GM20000 (cell line): ENCODE measurements at regions not wholly inside any gene's neighbourhood (a gene's known extent, or its start where the extent isn't known, plus 50 kb on each side); places are given as distances from the start of the nearest gene placed in this dataset.

Experiments used
- DNase-seq: peaks from one replicate; pipeline ENCODE4 v3.0.0; 2012; ENCODE audit warnings: low spot score
- CTCF ChIP-seq: IDR thresholded peaks from 2 replicates; pipeline ENCODE4 v1.5.1; 2012; ENCODE audit warnings: mild to moderate bottlenecking, control low read depth; ENCODE audit errors: extremely low read depth, missing control alignments

DNA sequence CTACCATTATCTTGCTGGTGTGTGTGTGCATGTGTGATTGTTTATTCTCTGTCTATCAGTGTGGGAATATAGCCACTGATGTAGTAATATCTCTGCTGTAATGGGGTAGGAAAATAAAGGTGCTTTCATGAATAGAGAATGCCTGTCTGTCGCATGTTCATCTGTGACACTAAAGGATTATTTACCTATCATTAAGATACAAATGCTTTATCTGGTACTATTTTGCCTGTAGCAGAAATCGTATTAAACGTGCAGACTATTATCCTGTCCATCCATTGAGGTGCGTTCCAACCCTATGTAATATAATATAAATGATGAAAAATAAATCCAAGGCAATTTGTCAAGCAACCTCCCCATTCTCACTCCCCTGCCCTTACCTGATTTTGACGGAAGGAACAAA lies 1215.1 kb downstream of the BCL11B start:
- DNase-seq = no peak
- TF ChIP-seq CTCF = no peak

DNA sequence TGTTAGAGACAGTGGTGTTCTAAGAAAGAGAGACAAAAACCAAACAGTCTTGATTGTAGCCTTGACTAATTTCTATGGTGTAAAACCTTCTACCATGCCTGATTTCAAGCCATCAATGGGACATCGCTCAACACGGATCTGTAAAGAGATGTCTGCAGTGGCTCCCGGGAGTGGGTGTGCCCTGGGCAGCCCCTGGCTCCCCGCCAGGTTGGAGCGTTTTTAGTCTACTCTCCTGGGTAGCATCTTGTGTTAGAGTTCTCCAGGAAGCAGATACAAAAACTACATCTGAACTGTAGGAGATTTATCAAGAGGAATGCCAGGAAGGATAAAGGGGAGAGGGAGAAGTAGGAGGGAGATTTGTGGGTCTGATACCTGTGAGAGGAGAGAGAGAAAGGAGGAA lies 1212.9 kb downstream of the BCL11B start:
- TF ChIP-seq CTCF = no peak
- no peak for DNase-seq

- DNase-seq = no peak
- TF ChIP-seq CTCF = no peak
These were observed 1209.9 kb downstream of the BCL11B start for GRCh38 chr14:98062083-98062482.

- no peak for TF ChIP-seq CTCF
- no peak for DNase-seq
These were observed 1202.3 kb downstream of the BCL11B start for GRCh38 chr14:98069712-98070171.

DNA sequence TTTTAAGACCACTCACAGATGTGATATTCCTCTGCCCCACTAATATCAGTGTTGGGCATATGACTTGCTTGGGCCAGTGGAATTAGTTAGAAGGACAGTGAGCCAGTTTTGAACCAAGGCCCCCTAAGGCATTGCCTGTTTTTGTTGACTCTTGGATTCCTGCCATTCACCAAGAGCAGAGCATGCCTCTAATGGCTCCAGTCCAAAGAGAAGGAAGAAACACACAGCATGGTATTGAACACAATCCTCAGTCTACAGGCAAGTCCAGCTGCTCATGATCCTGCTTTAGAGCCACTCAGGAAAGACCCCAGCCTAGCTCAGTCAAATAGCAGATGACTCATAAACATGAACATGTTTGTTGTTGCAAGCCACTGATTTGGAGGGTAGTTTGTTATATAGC lies 1201.5 kb downstream of the BCL11B start:
- DNase-seq = no peak

DNA sequence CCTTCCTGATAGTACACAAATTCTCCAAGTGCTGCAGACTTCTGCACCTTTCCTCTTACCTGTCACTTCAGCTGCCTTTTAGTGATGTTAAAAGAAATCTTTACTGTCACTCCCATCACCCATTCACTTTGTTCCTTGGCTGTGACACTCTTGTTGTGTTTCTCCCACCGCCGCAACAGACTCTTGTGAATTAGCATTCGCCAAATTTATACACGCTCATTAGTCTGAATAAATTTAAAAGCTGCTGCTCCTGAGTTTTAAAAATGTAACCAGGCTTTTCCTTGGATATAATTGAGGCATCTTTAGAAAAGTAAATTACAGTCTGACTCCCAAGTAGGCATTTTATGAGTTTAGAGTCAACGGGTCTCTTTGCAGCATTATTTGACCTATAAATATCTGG lies 1197.9 kb downstream of the BCL11B start:
- DNase-seq = no peak
- no peak for TF ChIP-seq CTCF

More for the DNA sequence above, 1201.5 kb downstream of the BCL11B start:
- TF ChIP-seq CTCF = no peak

GRCh38 chr14:98077176-98077575 lies 1194.8 kb downstream of the BCL11B start:
- DNase-seq = no peak

More at GRCh38 chr14:98077176-98077575, 1194.8 kb downstream of the BCL11B start:
- no peak for TF ChIP-seq CTCF
